NOMO-1 treated with dmso at 0.1 percent for 144 hours (cell line): ENCODE measurements at regions not wholly inside any gene's neighbourhood (a gene's known extent, or its start where the extent isn't known, plus 50 kb on each side); places are given as distances from the start of the nearest gene placed in this dataset.
"Not testable (repeated sequence)": the region's sequence is repeated elsewhere in the genome, so short reads cannot be mapped to it uniquely, and the experiment has no call there.

Source experiments
- DNase-seq: peaks from one replicate; lab custom pipeline; 2025; ENCODE audit not compliant: unreplicated experiment; lab: John Stamatoyannopoulos, UW

- DNase-seq = no peak
Observed at GRCh38 chr1:67611846-67612245, 73.2 kb upstream of the GADD45A start.

- DNase-seq = no peak
Observed at GRCh38 chr1:67612788-67613241, 72.2 kb upstream of the GADD45A start.

- DNase-seq = not testable (repeated sequence)
Observed at GRCh38 chr1:67613479-67613878, 71.5 kb upstream of the GADD45A start.

- no peak for DNase-seq
Observed at GRCh38 chr1:67614511-67614934, 70.5 kb upstream of the GADD45A start.

- DNase-seq = no peak
Observed at GRCh38 chr1:67615886-67616285, 69.1 kb upstream of the GADD45A start.

GRCh38 chr1:67616394-67616985 lies 68.5 kb upstream of the GADD45A start:
- DNase-seq = no peak

- DNase-seq = no peak
Observed at GRCh38 chr1:67618285-67619018, 66.5 kb upstream of the GADD45A start.

- no peak for DNase-seq
Observed at GRCh38 chr1:67619080-67619479, 65.9 kb upstream of the GADD45A start.

GRCh38 chr1:67623906-67624305 lies 61.1 kb upstream of the GADD45A start:
- DNase-seq = no peak

- no peak for DNase-seq
Observed at GRCh38 chr1:67624680-67625079, 60.3 kb upstream of the GADD45A start.

GRCh38 chr1:67626090-67626860 lies 58.7 kb upstream of the GADD45A start:
- no peak for DNase-seq

GRCh38 chr1:67626861-67627235 lies 58.2 kb upstream of the GADD45A start:
- no peak for DNase-seq

GRCh38 chr1:67627336-67627735 lies 57.7 kb upstream of the GADD45A start:
- no peak for DNase-seq

GRCh38 chr1:67627906-67628305 lies 57.1 kb upstream of the GADD45A start:
- no peak for DNase-seq

GRCh38 chr1:67629370-67630075 lies 55.5 kb upstream of the GADD45A start:
- DNase-seq = no peak

- no peak for DNase-seq
Observed at GRCh38 chr1:67630438-67631045, 54.5 kb upstream of the GADD45A start.

- no peak for DNase-seq
Observed at GRCh38 chr1:67632356-67632755, 52.6 kb upstream of the GADD45A start.

- no peak for DNase-seq
Observed at GRCh38 chr1:67632811-67633655, 52.0 kb upstream of the GADD45A start.

GRCh38 chr1:67634396-67634935 lies 50.5 kb upstream of the GADD45A start:
- DNase-seq = no peak
